Endodermal cell (in vitro differentiated cells): ENCODE measurements at regions not wholly inside any gene's neighbourhood (a gene's known extent, or its start where the extent isn't known, plus 50 kb on each side); places are given as distances from the start of the nearest gene placed in this dataset.

Source experiments
- DNase-seq: peaks from one replicate; pipeline ENCODE4 v3.0.0-alpha.2; 2017
- H3K27ac ChIP-seq: 2 replicates; pipeline ENCODE4 v1.5.1; 2013; ENCODE audit warnings: mild to moderate bottlenecking, low read depth, low read length, moderate library complexity
- H3K27me3 ChIP-seq: 2 replicates; pipeline ENCODE4 v1.6.1; 2013; ENCODE audit warnings: mild to moderate bottlenecking, low read length, moderate library complexity; ENCODE audit not compliant: insufficient read depth, control insufficient read depth, poor library complexity, severe bottlenecking
- H3K36me3 ChIP-seq: 2 replicates; pipeline ENCODE4 v1.7.0; 2013; ENCODE audit warnings: mild to moderate bottlenecking, low read length, moderate library complexity; ENCODE audit not compliant: control insufficient read depth, insufficient read depth
- H3K4me1 ChIP-seq: one replicate; pipeline ENCODE4 v1.7.0; 2013; ENCODE audit warnings: low read length; ENCODE audit not compliant: control insufficient read depth, insufficient read depth
- H3K4me3 ChIP-seq: 2 replicates; pipeline ENCODE4 v1.5.1; 2013; ENCODE audit warnings: mild to moderate bottlenecking, low read length, moderate library complexity
- H3K9ac ChIP-seq: 2 replicates; pipeline ENCODE4 v1.6.1; 2013; ENCODE audit warnings: mild to moderate bottlenecking, low read length, moderate library complexity; ENCODE audit not compliant: poor library complexity, severe bottlenecking; ENCODE audit errors: extremely low read depth
- H3K9me3 ChIP-seq: 2 replicates; pipeline ENCODE4 v1.6.1; 2013; ENCODE audit warnings: mild to moderate bottlenecking, low read length, moderate library complexity; ENCODE audit not compliant: control insufficient read depth
- H3K27ac Mint-ChIP-seq: 2 replicates; pipeline ENCODE4 v1.8.0; 2020; ENCODE audit warnings: mixed read lengths
- H3K27me3 Mint-ChIP-seq: 2 replicates; pipeline ENCODE4 v1.8.0; 2021; ENCODE audit warnings: mild to moderate bottlenecking, mixed read lengths; ENCODE audit not compliant: insufficient read depth
- H3K36me3 Mint-ChIP-seq: 2 replicates; pipeline ENCODE4 v1.8.0; 2020; ENCODE audit warnings: low read depth, mixed read lengths
- H3K4me1 Mint-ChIP-seq: 2 replicates; pipeline ENCODE4 v1.8.0; 2020; ENCODE audit warnings: mixed read lengths
- H3K4me3 Mint-ChIP-seq: 2 replicates; pipeline ENCODE4 v1.8.0; 2020; ENCODE audit warnings: mild to moderate bottlenecking, moderate library complexity, mixed read lengths
- H3K9me3 Mint-ChIP-seq: 2 replicates; pipeline ENCODE4 v1.8.0; 2020; ENCODE audit warnings: mild to moderate bottlenecking, mixed read lengths
- CTCF ChIP-seq: fragments of 200-600 bp; sonication (generic); conservative IDR thresholded peaks from 2 replicates; pipeline ENCODE4 v1.5.0; 2021; ENCODE audit warnings: antibody characterized with exemption, mild to moderate bottlenecking
- whole genome bisulfite sequencing, 2 experiments: methylation state at CpG; one replicate each; pipeline versions ENCODE4 v1.1.5 to v1.1.7; 2013; ENCODE audit warnings: missing lambda C conversion rate in 2 of 2, mixed read lengths in 1 of 2; ENCODE audit not compliant: insufficient coverage in 1 of 2, insufficient read length in 1 of 2; 5-methylcytosine and 5-hydroxymethylcytosine counted together

GRCh38 chr6:164035900-164036485 is 621.5 kb downstream of the QKI start:
- no peak for TF ChIP-seq CTCF
- H3K27ac ChIP-seq = no peak overlapping the region
- no peak overlapping the region for H3K27ac Mint-ChIP-seq

GRCh38 chr6:164034602-164035140 is 620.2 kb downstream of the QKI start:
- Mint-ChIP-seq H3K36me3 (no peaks in the 10 kb centered on the region), H3K27ac (no peak overlapping the region), H3K4me3 (no peak overlapping the region), H3K27me3 (no peaks in the 10 kb centered on the region), H3K4me1 (no peaks in the 10 kb centered on the region), H3K9me3 (no peaks in the 10 kb centered on the region)
- no peak overlapping the region for H3K27ac ChIP-seq
- no peaks in the 10 kb centered on the region for H3K4me1 ChIP-seq
- H3K9ac ChIP-seq = no peak overlapping the region
- WGBS, 2 experiments = 55 to 68% methylated on average over 2 of the region's 2 CpGs
- no peaks in the 10 kb centered on the region for H3K9me3 ChIP-seq
- H3K27me3 ChIP-seq = no peaks in the 10 kb centered on the region
- DNase-seq = no peak
- H3K4me3 ChIP-seq = no peak overlapping the region
- TF ChIP-seq CTCF = no peak
- H3K36me3 ChIP-seq = no peaks in the 10 kb centered on the region

More at GRCh38 chr6:164035900-164036485, 621.5 kb downstream of the QKI start:
- Mint-ChIP-seq H3K27me3 (no peaks in the 10 kb centered on the region), H3K36me3 (no peaks in the 10 kb centered on the region), H3K4me3 (no peak overlapping the region), H3K4me1 (no peaks in the 10 kb centered on the region), H3K9me3 (no peaks in the 10 kb centered on the region)
- H3K36me3 ChIP-seq = no peaks in the 10 kb centered on the region
- H3K4me1 ChIP-seq = no peaks in the 10 kb centered on the region
- DNase-seq = no peak
- H3K4me3 ChIP-seq = no peak overlapping the region
- no peak overlapping the region for H3K9ac ChIP-seq
- no peaks in the 10 kb centered on the region for H3K9me3 ChIP-seq
- no peaks in the 10 kb centered on the region for H3K27me3 ChIP-seq
- 89% methylated on average over 6 of the region's 6 CpGs for WGBS, 2 experiments

DNA sequence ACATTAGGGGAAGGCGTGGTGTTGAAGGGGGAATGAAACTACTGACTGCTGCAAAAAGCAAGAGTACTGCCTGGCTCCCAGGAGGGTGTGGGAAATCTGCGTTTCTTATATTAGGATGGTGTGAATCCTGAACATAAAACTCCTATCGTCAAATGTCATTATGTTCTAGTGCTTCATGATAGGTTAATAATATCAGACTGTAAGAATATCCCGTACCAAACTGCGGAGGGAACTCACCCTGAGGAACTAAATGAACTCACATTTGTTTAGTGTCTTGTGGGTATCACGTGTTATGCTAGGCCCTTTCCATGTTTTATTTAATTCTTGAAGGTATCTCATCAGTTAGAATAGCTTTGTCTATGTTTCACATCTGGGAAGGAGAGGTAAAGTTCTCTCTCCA is 610.7 kb downstream of the QKI start:
- Mint-ChIP-seq H3K36me3 (no peaks in the 10 kb centered on the region), H3K4me1 (no peaks in the 10 kb centered on the region), H3K4me3 (no peak overlapping the region), H3K27ac (no peak overlapping the region), H3K9me3 (no peaks in the 10 kb centered on the region), H3K27me3 (no peaks in the 10 kb centered on the region)
- WGBS, 2 experiments = 94 to 100% methylated on average over 5 to 6 of the region's 6 CpGs
- Histone ChIP-seq H3K4me3 (no peak overlapping the region), H3K9ac (no peak overlapping the region), H3K36me3 (no peaks in the 10 kb centered on the region), H3K4me1 (no peaks in the 10 kb centered on the region), H3K27me3 (no peaks in the 10 kb centered on the region), H3K27ac (no peak overlapping the region), H3K9me3 (no peaks in the 10 kb centered on the region)
- TF ChIP-seq CTCF = no peak
- DNase-seq = no peak
